Loucy (cell line): ENCODE measurements at regions not wholly inside any gene's neighbourhood (a gene's known extent, or its start where the extent isn't known, plus 50 kb on each side); places are given as distances from the start of the nearest gene placed in this dataset.

Experiments
- H2AFZ ChIP-seq: fragments of 200-600 bp; sonication (generic); 2 replicates; pipeline ENCODE4 v1.6.0; 2016; ENCODE audit warnings: antibody characterized with exemption, mild to moderate bottlenecking, low read length, moderate library complexity
- H3F3A ChIP-seq: fragments of 200-600 bp; 2 replicates; pipeline ENCODE4 v1.6.0; 2016; ENCODE audit warnings: antibody characterized with exemption, low read depth, mild to moderate bottlenecking
- H3K27me3 ChIP-seq: fragments of 200-600 bp; sonication (generic); 2 replicates; pipeline ENCODE4 v1.6.1; 2014; ENCODE audit warnings: low read length, mild to moderate bottlenecking; ENCODE audit not compliant: insufficient read depth, poor library complexity, severe bottlenecking
- H3K36me3 ChIP-seq: fragments of 200-600 bp; sonication (generic); 2 replicates; pipeline ENCODE4 v1.6.1; 2016; ENCODE audit warnings: low read length; ENCODE audit not compliant: insufficient read depth
- H3K4me1 ChIP-seq: fragments of 200-600 bp; sonication (generic); 2 replicates; pipeline ENCODE4 v1.5.1; 2014; ENCODE audit warnings: low read length, mild to moderate bottlenecking; ENCODE audit not compliant: insufficient read depth, poor library complexity, severe bottlenecking
- H3K4me2 ChIP-seq: fragments of 200-600 bp; sonication (generic); 2 replicates; pipeline ENCODE4 v1.6.0; 2014; ENCODE audit warnings: antibody characterized with exemption, low read length, low read depth, mild to moderate bottlenecking; ENCODE audit not compliant: poor library complexity, severe bottlenecking
- H3K4me3 ChIP-seq: fragments of 200-600 bp; sonication (generic); 2 replicates; pipeline ENCODE4 v1.5.1; 2014; ENCODE audit warnings: low read length, mild to moderate bottlenecking, mixed read lengths; ENCODE audit not compliant: poor library complexity, severe bottlenecking
- H3K79me2 ChIP-seq: fragments of 200-600 bp; sonication (generic); 2 replicates; pipeline ENCODE4 v1.6.1; 2014; ENCODE audit warnings: low read length; ENCODE audit not compliant: insufficient read depth
- H3K9ac ChIP-seq: fragments of 200-600 bp; sonication (generic); 2 replicates; pipeline ENCODE4 v1.6.0; 2014; ENCODE audit warnings: mild to moderate bottlenecking, low read depth, low read length, moderate library complexity; ENCODE audit not compliant: poor library complexity, severe bottlenecking
- H3K9me2 ChIP-seq: fragments of 200-600 bp; sonication (generic); replicated peaks from 2 replicates; pipeline ENCODE4 v1.6.1; 2016; ENCODE audit warnings: low read depth, low read length, mixed read lengths
- H3K9me3 ChIP-seq: fragments of 200-600 bp; sonication (generic); 2 replicates; pipeline ENCODE4 v1.6.1; 2014; ENCODE audit warnings: mild to moderate bottlenecking, antibody characterized with exemption, low read length, low read depth; ENCODE audit not compliant: insufficient read depth
- H4K20me1 ChIP-seq: fragments of 200-600 bp; sonication (generic); 2 replicates; pipeline ENCODE4 v1.6.0; 2014; ENCODE audit warnings: antibody characterized with exemption, low read length, mild to moderate bottlenecking; ENCODE audit not compliant: insufficient read depth, poor library complexity, severe bottlenecking
- CTCF ChIP-seq: fragments of 200-600 bp; sonication (generic); conservative IDR thresholded peaks from 2 replicates; pipeline ENCODE4 v1.5.1; 2014; ENCODE audit warnings: mild to moderate bottlenecking, antibody characterized with exemption, low read length
- EZH2phosphoT487 ChIP-seq: fragments of 200-600 bp; IDR thresholded peaks from 2 replicates; pipeline ENCODE4 v1.6.1; 2018; ENCODE audit warnings: antibody characterized with exemption, mild to moderate bottlenecking, moderate library complexity, borderline replicate concordance

- no peaks in the 10 kb centered on the region for H3K36me3 ChIP-seq
- no peaks in the 10 kb centered on the region for H3K9me3 ChIP-seq
- no peaks in the 10 kb centered on the region for H4K20me1 ChIP-seq
- H3F3A ChIP-seq = no peaks in the 10 kb centered on the region
- no peak overlapping the region for H3K4me3 ChIP-seq
- H3K9ac ChIP-seq = no peak overlapping the region
- H3K4me1 ChIP-seq = no peaks in the 10 kb centered on the region
- no peaks in the 10 kb centered on the region for H3K27me3 ChIP-seq
- no peak overlapping the region for H3K4me2 ChIP-seq
- H2AFZ ChIP-seq = no peak overlapping the region
- H3K9me2 ChIP-seq = no peaks in the 10 kb centered on the region
- TF ChIP-seq CTCF (no peak), EZH2phosphoT487 (no peak)
- H3K79me2 ChIP-seq = no peaks in the 10 kb centered on the region
Measured at GRCh38 chr7:52571026-52571425, 464.4 kb upstream of the POM121L12 start.

DNA sequence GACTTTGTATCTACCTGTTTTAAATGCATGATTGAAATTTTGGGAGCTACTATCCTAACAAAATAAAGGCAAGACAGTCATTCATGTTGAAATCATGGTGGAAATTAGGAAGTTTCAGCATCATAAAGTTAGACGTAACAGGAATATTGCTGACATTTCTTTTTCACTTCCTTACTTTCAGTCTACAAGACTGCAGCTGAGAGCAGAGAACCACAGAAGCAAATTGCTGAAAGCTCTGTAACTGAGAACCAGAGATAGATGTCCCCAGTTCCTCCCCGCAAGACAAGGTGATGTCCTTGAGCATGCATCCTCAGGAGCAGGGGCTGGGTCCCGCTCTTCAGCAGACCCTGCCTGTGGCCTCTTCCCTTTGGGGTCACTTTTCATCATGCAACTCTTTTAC is 466.3 kb upstream of the POM121L12 start:
- no peak overlapping the region for H3K9ac ChIP-seq
- no peak overlapping the region for H3K4me2 ChIP-seq
- H3F3A ChIP-seq = no peaks in the 10 kb centered on the region
- H3K27me3 ChIP-seq = no peaks in the 10 kb centered on the region
- H3K9me2 ChIP-seq = no peaks in the 10 kb centered on the region
- no peaks in the 10 kb centered on the region for H3K36me3 ChIP-seq
- TF ChIP-seq EZH2phosphoT487 = no peak
- TF ChIP-seq CTCF = no peak
- no peak overlapping the region for H3K4me3 ChIP-seq
- no peak overlapping the region for H2AFZ ChIP-seq
- no peaks in the 10 kb centered on the region for H3K79me2 ChIP-seq
- no peaks in the 10 kb centered on the region for H3K9me3 ChIP-seq
- no peaks in the 10 kb centered on the region for H3K4me1 ChIP-seq
- no peaks in the 10 kb centered on the region for H4K20me1 ChIP-seq

- no peaks in the 10 kb centered on the region for H3K9me3 ChIP-seq
- no peaks in the 10 kb centered on the region for H3F3A ChIP-seq
- no peaks in the 10 kb centered on the region for H3K9me2 ChIP-seq
- no peaks in the 10 kb centered on the region for H4K20me1 ChIP-seq
- no peak overlapping the region for H3K9ac ChIP-seq
- H3K4me1 ChIP-seq = no peaks in the 10 kb centered on the region
- no peak overlapping the region for H2AFZ ChIP-seq
- H3K36me3 ChIP-seq = no peaks in the 10 kb centered on the region
- H3K27me3 ChIP-seq = no peaks in the 10 kb centered on the region
- H3K4me2 ChIP-seq = no peak overlapping the region
- no peaks in the 10 kb centered on the region for H3K79me2 ChIP-seq
- no peak overlapping the region for H3K4me3 ChIP-seq
- TF ChIP-seq CTCF (no peak), EZH2phosphoT487 (no peak)
Measured at GRCh38 chr7:52565974-52566373, 469.5 kb upstream of the POM121L12 start.
